Coronary artery (tissue), 2 donors: ENCODE measurements at regions not wholly inside any gene's neighbourhood (a gene's known extent, or its start where the extent isn't known, plus 50 kb on each side); places are given as distances from the start of the nearest gene placed in this dataset.

Source experiments
- DNase-seq: peaks from one replicate; pipeline ENCODE4 v3.0.0-alpha.2; 2017; ENCODE audit warnings: low spot score
- H3K27ac ChIP-seq, 2 donors: fragments of 200-600 bp; sonication (generic); one replicate each; pipeline ENCODE4 v1.5.1; 2016 to 2019
- H3K4me3 ChIP-seq: fragments of 200-600 bp; sonication (generic); 2 replicates; pipeline ENCODE4 v1.5.1; 2016; ENCODE audit warnings: mild to moderate bottlenecking, moderate library complexity
- TF ChIP-seq, protein P1 (sequence below): fragments of 200-600 bp; sonication (generic); IDR thresholded peaks from one replicate; pipeline ENCODE4 v1.5.1; 2019; ENCODE audit warnings: antibody characterized with exemption

DNA sequence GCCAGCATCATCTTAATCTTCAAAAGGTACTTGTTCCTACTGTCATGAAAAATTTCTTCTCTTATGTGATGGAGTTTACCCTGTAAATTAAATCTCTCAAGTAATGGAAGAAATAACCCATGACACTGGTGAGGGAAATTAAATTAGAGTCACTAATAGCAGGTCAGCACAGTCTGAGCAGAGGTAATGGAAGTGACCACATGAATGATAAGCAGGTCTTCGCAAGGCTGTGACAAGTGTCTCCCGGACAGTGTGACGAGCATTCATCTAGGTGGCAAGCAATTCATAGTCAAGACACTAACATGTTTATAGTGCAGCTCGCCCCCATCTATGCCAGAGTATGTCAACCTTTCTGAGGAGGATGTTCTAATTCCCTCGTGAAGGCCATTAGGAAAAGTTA lies 249.2 kb downstream of the FRK start:
- no peak overlapping the region for H3K27ac ChIP-seq
- H3K4me3 ChIP-seq: no peak overlapping the region
- no peak for DNase-seq
- TF ChIP-seq, protein P1, sequence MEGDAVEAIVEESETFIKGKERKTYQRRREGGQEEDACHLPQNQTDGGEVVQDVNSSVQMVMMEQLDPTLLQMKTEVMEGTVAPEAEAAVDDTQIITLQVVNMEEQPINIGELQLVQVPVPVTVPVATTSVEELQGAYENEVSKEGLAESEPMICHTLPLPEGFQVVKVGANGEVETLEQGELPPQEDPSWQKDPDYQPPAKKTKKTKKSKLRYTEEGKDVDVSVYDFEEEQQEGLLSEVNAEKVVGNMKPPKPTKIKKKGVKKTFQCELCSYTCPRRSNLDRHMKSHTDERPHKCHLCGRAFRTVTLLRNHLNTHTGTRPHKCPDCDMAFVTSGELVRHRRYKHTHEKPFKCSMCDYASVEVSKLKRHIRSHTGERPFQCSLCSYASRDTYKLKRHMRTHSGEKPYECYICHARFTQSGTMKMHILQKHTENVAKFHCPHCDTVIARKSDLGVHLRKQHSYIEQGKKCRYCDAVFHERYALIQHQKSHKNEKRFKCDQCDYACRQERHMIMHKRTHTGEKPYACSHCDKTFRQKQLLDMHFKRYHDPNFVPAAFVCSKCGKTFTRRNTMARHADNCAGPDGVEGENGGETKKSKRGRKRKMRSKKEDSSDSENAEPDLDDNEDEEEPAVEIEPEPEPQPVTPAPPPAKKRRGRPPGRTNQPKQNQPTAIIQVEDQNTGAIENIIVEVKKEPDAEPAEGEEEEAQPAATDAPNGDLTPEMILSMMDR: no peak

DNA sequence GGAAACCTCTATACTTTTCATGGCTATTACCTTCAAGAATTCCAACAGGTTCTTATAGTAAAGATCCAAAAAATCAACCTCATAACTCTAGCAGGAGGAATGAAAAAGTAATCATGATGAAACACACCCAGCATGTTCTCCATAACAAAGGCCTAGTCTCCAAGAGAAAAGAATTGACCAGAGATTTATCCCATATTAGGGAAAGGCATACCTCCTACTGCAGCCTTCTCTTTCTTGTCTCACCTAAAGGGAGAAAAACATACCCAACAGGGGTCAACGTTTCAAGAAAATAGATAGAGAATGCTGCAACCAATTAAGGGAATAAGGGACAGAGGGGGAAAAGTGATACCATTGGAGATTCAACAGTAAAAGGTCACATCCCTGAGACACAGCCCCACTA lies 262.5 kb downstream of the FRK start:
- TF ChIP-seq, protein P1: no peak
- Histone ChIP-seq H3K27ac (no peak overlapping the region), H3K4me3 (no peak overlapping the region)
- DNase-seq: no peak

DNA sequence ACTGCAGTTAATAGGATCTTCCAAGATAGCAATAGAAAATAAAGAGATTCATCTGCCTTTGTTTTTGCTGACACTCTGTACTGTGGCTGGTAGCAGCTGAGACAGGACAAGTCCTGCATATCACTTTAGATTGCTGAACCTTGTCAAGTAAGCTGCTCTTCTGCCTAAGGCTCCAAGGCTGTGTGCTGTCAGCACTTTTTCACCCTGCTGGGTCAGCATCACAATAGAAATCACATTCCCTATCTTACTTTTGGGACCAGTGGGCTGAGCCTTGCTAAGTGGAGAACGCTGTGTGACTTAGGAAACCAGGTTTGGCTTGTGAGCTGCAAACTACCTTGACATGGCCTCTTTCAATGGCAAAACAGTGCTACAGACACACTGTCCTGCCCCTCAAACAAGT lies 263.9 kb downstream of the FRK start:
- Histone ChIP-seq H3K27ac (no peak overlapping the region), H3K4me3 (no peak overlapping the region)
- DNase-seq: no peak
- TF ChIP-seq, protein P1: no peak

DNA sequence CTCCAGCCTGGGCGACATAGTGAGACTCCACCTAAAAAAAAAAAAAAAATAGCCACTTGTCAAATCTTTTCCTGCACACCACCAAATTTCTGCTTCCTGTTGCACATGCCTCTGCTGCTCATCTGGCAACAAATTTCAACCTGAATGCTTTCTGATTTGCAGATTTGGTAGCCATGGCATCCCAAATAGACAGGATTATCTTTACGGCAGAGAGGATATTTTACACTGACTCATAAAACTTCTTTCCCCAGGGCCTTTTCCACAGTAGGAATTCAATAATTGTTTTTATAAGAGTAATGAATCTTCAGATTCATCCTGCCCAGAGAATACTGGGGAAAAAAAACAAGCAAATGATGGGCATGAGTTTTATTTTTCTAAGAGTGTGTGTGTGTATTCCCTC lies 264.6 kb downstream of the FRK start:
- TF ChIP-seq, protein P1: no peak
- Histone ChIP-seq H3K27ac (no peak overlapping the region), H3K4me3 (no peak overlapping the region)
- no peak for DNase-seq

DNA sequence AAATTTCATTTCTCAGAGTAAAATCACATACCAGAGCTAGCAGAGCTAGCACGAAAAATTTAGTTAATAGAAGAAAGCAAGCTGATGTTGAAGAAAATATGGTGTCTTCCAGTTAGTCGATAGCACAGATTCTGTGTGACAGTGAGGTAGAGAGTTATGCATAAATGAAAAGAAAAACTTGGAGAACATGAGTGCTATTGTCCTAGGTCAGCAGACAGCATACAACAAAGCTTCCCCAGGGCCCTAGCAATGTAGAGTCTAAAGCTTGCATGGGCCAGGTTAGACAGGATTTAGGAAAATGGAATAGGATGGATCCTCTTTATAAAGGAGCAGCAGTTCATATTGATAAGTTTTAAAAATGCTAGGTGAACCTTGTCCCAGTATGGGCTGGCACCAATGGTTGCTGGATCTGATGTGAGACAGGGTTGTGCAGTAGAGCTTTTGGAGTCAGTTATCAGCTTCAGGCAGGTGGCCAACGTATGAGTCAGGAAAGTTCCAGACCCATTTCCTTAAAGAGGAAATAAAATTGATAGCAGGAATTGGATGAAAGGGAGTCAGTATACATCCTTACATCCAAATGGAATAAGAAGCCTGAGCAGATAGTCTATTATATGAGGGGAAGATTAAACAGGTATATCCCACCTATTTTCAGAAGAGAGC lies 277.2 kb downstream of the FRK start:
- no peak overlapping the region for H3K27ac ChIP-seq
- TF ChIP-seq, protein P1: no peak
- H3K4me3 ChIP-seq: no peak overlapping the region
- no peak for DNase-seq

DNA sequence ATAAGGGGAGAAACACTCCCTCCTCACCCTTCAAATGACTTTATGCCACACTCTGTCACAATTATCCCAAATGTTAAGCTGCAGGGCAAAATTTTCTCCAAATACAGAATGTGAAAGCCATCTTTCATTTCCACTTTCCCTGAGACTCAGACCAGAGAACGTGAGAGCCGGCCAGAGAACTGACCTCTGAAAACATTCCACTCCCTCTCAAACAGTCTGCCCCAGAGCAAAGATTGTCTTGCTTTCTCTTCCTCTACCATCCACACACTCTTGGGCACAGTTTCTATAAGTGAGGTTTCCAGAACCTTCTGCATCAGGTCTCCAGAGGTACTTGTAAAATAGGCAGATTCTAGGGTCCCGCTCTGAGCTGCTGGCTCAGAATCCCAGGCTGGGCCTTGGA lies 278.1 kb downstream of the FRK start:
- no peak overlapping the region for H3K27ac ChIP-seq
- no peak for DNase-seq
- no peak overlapping the region for H3K4me3 ChIP-seq
- TF ChIP-seq, protein P1: no peak

DNA sequence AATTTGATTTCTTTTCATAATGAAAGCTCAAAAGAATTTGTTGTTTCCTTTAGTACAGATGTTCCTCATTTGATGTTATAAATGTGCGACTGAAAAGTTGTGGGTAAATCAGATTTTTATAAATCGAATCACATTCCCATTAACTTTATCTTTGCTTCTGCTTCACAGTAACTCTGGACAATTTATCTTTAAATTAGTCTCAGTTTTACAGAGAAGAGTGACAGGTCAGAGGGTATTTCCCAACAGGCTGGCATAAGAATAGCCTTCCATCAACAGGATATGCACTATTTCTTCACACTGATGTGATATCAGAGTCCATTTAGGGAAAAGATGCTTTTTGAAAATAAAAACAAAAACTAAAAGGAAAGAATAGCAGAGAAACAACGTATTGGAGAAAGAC lies 286.9 kb downstream of the FRK start:
- TF ChIP-seq, protein P1: no peak
- no peak for DNase-seq
- no peak overlapping the region for H3K27ac ChIP-seq
- H3K4me3 ChIP-seq: no peak overlapping the region
